SK-N-SH (cell line): ENCODE measurements at regions not wholly inside any gene's neighbourhood (a gene's known extent, or its start where the extent isn't known, plus 50 kb on each side); places are given as distances from the start of the nearest gene placed in this dataset.

Experiments
- CTCF ChIA-PET: fragments of 300-600, 350-600 bp; formaldehyde crosslinking; extraction: SDS; loops from one replicate; lab custom pipeline; 2021; lab: Yijun Ruan, JAX
- POLR2A ChIA-PET: fragments of 350-600 bp; sonication (Branson Sonifier 250); formaldehyde crosslinking; extraction: SDS; loops from one replicate; lab custom pipeline; 2020; ENCODE audit warnings: antibody characterized with exemption, inconsistent platforms; lab: Yijun Ruan, JAX
- DNase-seq: peaks from one replicate; pipeline ENCODE4 v3.0.0; 2012
- H2AFZ ChIP-seq: fragments of 200-600 bp; sonication (generic); 2 replicates; pipeline ENCODE4 v1.8.1; 2016; ENCODE audit warnings: antibody characterized with exemption, mild to moderate bottlenecking, low read depth
- H3F3A ChIP-seq: fragments of 200-600 bp; sonication (generic); replicated peaks from 2 replicates; pipeline ENCODE3; 2016; ENCODE audit warnings: antibody characterized with exemption, mild to moderate bottlenecking; ENCODE audit not compliant: insufficient read depth
- H3K27ac ChIP-seq, 2 experiments: fragments of 200-500 bp in 1 of 2; fragments of 200-600 bp in 1 of 2; sonication (Bioruptor generic) in 1 of 2; sonication (generic), shearing (Covaris generic) in 1 of 2; 2 replicates each; pipeline versions ENCODE4 v1.5.1 to v1.6.1; 2014 to 2016; ENCODE audit warnings: low read depth in 2 of 2, inconsistent platforms in 1 of 2, low read length in 1 of 2, mild to moderate bottlenecking in 1 of 2, mixed read lengths in 1 of 2
- H3K27me3 ChIP-seq: fragments of 200-600 bp; sonication (generic), shearing (Covaris generic); 2 replicates; pipeline ENCODE4 v1.6.1; 2016; ENCODE audit warnings: mixed run types; ENCODE audit not compliant: insufficient read depth
- H3K36me3 ChIP-seq, 2 experiments: fragments of 200-500 bp in 1 of 2; fragments of 200-600 bp in 1 of 2; sonication (Bioruptor generic) in 1 of 2; sonication (generic) in 1 of 2; replicated peaks in 1 of 2; 2 replicates each; pipeline versions ENCODE3 to v1.5.1; 2014 to 2016; ENCODE audit warnings: low read length in 1 of 2, mild to moderate bottlenecking in 1 of 2; ENCODE audit not compliant: insufficient read depth in 2 of 2, control insufficient read depth in 1 of 2
- H3K4me1 ChIP-seq, 2 experiments: fragments of 200-500 bp in 1 of 2; fragments of 200-600 bp in 1 of 2; sonication (Bioruptor generic) in 1 of 2; sonication (generic), shearing (Covaris generic) in 1 of 2; 2 replicates each; pipeline versions ENCODE4 v1.5.1 to v1.6.1; 2014 to 2016; ENCODE audit warnings: low read depth in 1 of 2, low read length in 1 of 2, mixed run types in 1 of 2; ENCODE audit not compliant: insufficient read depth in 2 of 2, control insufficient read depth in 1 of 2
- H3K4me2 ChIP-seq: fragments of 200-600 bp; sonication (generic), shearing (Covaris generic); 2 replicates; pipeline ENCODE4 v1.6.1; 2017; ENCODE audit warnings: mixed run types
- H3K4me3 ChIP-seq, 2 experiments: fragments of 200-500 bp in 1 of 2; fragments of 200-600 bp in 1 of 2; sonication (Bioruptor generic) in 1 of 2; sonication (generic), shearing (Covaris generic) in 1 of 2; 2 replicates each; pipeline versions ENCODE4 v1.5.1 to v1.8.1; 2014 to 2016; ENCODE audit warnings: low read depth in 2 of 2, inconsistent platforms in 1 of 2, low read length in 1 of 2, mild to moderate bottlenecking in 1 of 2, mixed read lengths in 1 of 2, moderate library complexity in 1 of 2
- H3K79me2 ChIP-seq: fragments of 200-600 bp; sonication (generic); 2 replicates; pipeline ENCODE4 v1.8.1; 2017; ENCODE audit warnings: mild to moderate bottlenecking; ENCODE audit not compliant: insufficient read depth
- H3K9ac ChIP-seq: fragments of 200-600 bp; sonication (generic); 2 replicates; pipeline ENCODE4 v1.6.1; 2017; ENCODE audit warnings: mixed run types
- H3K9me2 ChIP-seq: fragments of 200-600 bp; sonication (generic); 2 replicates; pipeline ENCODE4 v1.6.1; 2017; ENCODE audit warnings: mixed run types
- H3K9me3 ChIP-seq: fragments of 200-600 bp; sonication (generic); 2 replicates; pipeline ENCODE4 v1.6.1; 2017; ENCODE audit warnings: mixed run types, mild to moderate bottlenecking, moderate library complexity
- H4K20me1 ChIP-seq: fragments of 200-600 bp; sonication (generic); 2 replicates; pipeline ENCODE4 v1.6.1; 2017; ENCODE audit warnings: mild to moderate bottlenecking, mixed run types; ENCODE audit not compliant: insufficient read depth
- CHD2 ChIP-seq: fragments of 150-350 bp; IDR thresholded peaks from 2 replicates; pipeline ENCODE4 v1.6.1; 2018; ENCODE audit warnings: low read length; ENCODE audit not compliant: partially characterized antibody
- EP300 ChIP-seq, 2 experiments: IDR thresholded peaks; 2 replicates each; pipeline versions ENCODE4 v1.4.0 to v1.6.1; 2012; ENCODE audit warnings: borderline replicate concordance in 1 of 2, low read depth in 1 of 2, low read length in 1 of 2
- FOSL2 ChIP-seq: IDR thresholded peaks from 2 replicates; pipeline ENCODE4 v1.4.0; 2012; ENCODE audit warnings: low read depth, mild to moderate bottlenecking, moderate library complexity, borderline replicate concordance
- GATA2 ChIP-seq: sonication (generic); formaldehyde crosslinking; IDR thresholded peaks from 2 replicates; pipeline ENCODE4 v1.5.0; 2020; ENCODE audit warnings: mild to moderate bottlenecking, missing genetic modification reagents
- IRF3 ChIP-seq: fragments of 150-350 bp; IDR thresholded peaks from 2 replicates; pipeline ENCODE4 v1.6.1; 2016; ENCODE audit warnings: mild to moderate bottlenecking, low read depth, low read length
- JUND ChIP-seq: IDR thresholded peaks from 2 replicates; pipeline ENCODE4 v1.4.0; 2012
- MXI1 ChIP-seq: IDR thresholded peaks from 2 replicates; pipeline ENCODE4 v1.6.1; 2012; ENCODE audit warnings: mild to moderate bottlenecking, low read depth, low read length, improper control_type of control experiment
- NFIC ChIP-seq: IDR thresholded peaks from 2 replicates; pipeline ENCODE4 v1.4.0; 2012; ENCODE audit warnings: borderline replicate concordance
- PBX3 ChIP-seq: IDR thresholded peaks from 2 replicates; pipeline ENCODE4; 2012
- REST ChIP-seq: IDR thresholded peaks from 2 replicates; pipeline ENCODE4 v1.6.1; 2012; ENCODE audit warnings: mild to moderate bottlenecking, low read depth, low read length, moderate library complexity
- RXRA ChIP-seq: IDR thresholded peaks from 2 replicates; pipeline ENCODE4 v1.4.0; 2012; ENCODE audit warnings: low read depth, mild to moderate bottlenecking, borderline replicate concordance
- SMC3 ChIP-seq: IDR thresholded peaks from 2 replicates; pipeline ENCODE4 v1.6.1; 2012; ENCODE audit warnings: low read depth, low read length, improper control_type of control experiment
- USF1 ChIP-seq: IDR thresholded peaks from 2 replicates; pipeline ENCODE4 v1.4.0; 2012; ENCODE audit warnings: low read depth, borderline replicate concordance
- ZBTB33 ChIP-seq: IDR thresholded peaks from 2 replicates; pipeline ENCODE4 v1.4.0; 2012; ENCODE audit warnings: low read depth, borderline replicate concordance
- WGBS: methylation state at CpG from one replicate; pipeline ENCODE4 v1.1.6; 2017; ENCODE audit warnings: low lambda C conversion rate; 5-methylcytosine and 5-hydroxymethylcytosine counted together

- Histone ChIP-seq H3K4me2 (no peak overlapping the region), H3K4me3 (no peak overlapping the region), H3K27ac (no peak overlapping the region), H4K20me1 (no peaks in the 10 kb centered on the region), H3K9me2 (0 out of 2 replicates have a peak, but pooled peaks cover 3% of the 10 kb centered on the region), H3K79me2 (no peaks in the 10 kb centered on the region), H3K27me3 (no peaks in the 10 kb centered on the region), H3K9me3 (no peaks in the 10 kb centered on the region), H3K9ac (no peak overlapping the region), H3K36me3 (no peaks in the 10 kb centered on the region), H2AFZ (0 out of 2 replicates have a peak overlapping the region, but pooled peaks have one; percentile 21), H3F3A (no peaks in the 10 kb centered on the region), H3K4me1 (no peaks in the 10 kb centered on the region)
- TF ChIP-seq MXI1 (no peak), CHD2 (no peak), IRF3 (no peak), REST (no peak), JUND (no peak), RXRA (no peak), SMC3 (no peak), USF1 (no peak), FOSL2 (no peak)
- ChIA-PET POLR2A (no interaction called here), CTCF (interaction anchor here (1.3 kb wide), 1 partner anchor 17 kb away, joined by 3 read pairs; no protein-coding TSS in a partner anchor)
- 92% methylated on average over 1 of the region's 1 CpG for WGBS
- no peak for DNase-seq
Observed at GRCh38 chr5:112077180-112077579, 320.2 kb upstream of the NREP start.

GRCh38 chr5:112070022-112070421 is 313.0 kb upstream of the NREP start:
- H3K4me1 ChIP-seq: peaks cover 0 to 15% of the 10 kb centered on the region in 2 experiments; a peak in 2 of 4 replicates
- H4K20me1 ChIP-seq: no peaks in the 10 kb centered on the region
- no peaks in the 10 kb centered on the region for H3K9me2 ChIP-seq
- DNase-seq: peak; percentile 4
- H3F3A ChIP-seq: no peaks in the 10 kb centered on the region
- WGBS: 38% methylated on average over 1 of the region's 1 CpG
- H3K9me3 ChIP-seq: no peaks in the 10 kb centered on the region
- POLR2A ChIA-PET: no interaction called here
- H2AFZ ChIP-seq: no peak overlapping the region
- H3K4me3 ChIP-seq: no peak overlapping the region
- TF ChIP-seq EP300 (IDR thresholded peaks at IDR 0.05; ENCODE audit: borderline replicate concordance in 1 of 2, low read depth in 1 of 2, low read length in 1 of 2): peak in 1 of 2 experiments; percentile 24; a peak in 1 of 4 replicates
- TF ChIP-seq IRF3: no peak
- TF ChIP-seq ZBTB33: no peak
- TF ChIP-seq GATA2 (CRISPR knock-in tag): peak; percentile 54
- TF ChIP-seq USF1: no peak
- TF ChIP-seq PBX3: 0 out of 2 replicates have a peak, but pooled peaks have one; percentile 17
- TF ChIP-seq NFIC: no peak
- TF ChIP-seq, all 33 proteins: peak for 3
- Histone ChIP-seq H3K27me3 (no peaks in the 10 kb centered on the region), H3K4me2 (no peak overlapping the region), H3K79me2 (no peaks in the 10 kb centered on the region), H3K9ac (no peak overlapping the region), H3K27ac (no peak overlapping the region), H3K36me3 (no peaks in the 10 kb centered on the region)
- CTCF ChIA-PET: interaction anchor here (0.6 to 1.0 kb wide), 2 partner anchors 17 to 403 kb away, joined by 3 to 4 read pairs; no protein-coding TSS in a partner anchor
